ENCODE measurements at regions not wholly inside any gene's neighbourhood (a gene's known extent, or its start where the extent isn't known, plus 50 kb on each side); places are given as distances from the start of the nearest gene placed in this dataset.

DNA sequence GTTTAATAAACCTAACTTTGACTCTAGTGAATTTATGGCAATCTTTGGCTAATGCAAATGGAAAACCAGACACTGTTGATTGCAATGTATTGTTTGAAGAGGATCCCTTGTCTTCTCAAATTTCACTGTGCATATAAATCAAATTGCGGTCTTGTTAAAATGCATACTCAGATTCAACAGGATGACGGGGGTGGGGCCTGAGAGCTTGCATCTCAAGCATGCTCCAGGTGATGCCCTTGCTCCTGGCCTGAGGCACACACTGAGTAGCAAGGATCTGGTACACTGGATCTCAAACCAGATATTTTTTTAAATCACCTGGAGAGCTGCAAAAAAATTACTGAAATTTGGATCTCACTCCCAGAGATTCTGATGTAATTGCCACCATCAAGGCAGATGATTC, 463.7 kb downstream of the DNAH5 start:
- no peak for DNase-seq (ENCODE audit: low read depth in 4 of 4, low spot score in 2 of 4)

DNA sequence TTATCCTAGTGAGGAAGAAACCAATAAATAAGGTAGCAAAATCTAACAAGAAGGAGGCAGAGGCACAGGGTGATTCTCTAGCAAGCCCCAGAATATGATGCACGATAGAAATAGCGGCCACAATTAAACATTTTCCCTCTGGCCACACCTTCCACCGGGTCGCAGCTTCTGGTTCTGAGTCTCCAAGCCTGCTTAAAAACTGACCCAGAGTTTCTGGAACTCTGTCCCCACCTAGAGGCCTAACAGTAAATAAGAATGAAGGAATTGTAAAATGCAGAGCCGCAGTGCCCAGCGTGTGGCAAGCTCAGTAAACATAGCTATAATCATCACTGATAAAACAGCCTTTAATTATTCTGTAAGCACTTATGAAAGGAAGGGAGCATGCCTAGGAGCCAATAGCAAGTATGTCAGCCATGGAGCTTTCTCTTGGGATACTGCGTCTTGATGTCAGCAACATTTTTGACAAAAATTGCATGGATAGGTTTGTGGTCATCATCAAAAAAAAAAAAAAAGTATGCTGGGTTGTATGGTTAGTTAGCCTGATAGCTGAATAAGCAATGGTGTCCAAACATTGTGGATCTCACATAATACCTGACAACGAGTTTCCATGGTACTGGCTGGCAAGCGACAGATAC, 465.5 kb downstream of the DNAH5 start:
- peak in 2 of 4 donors; percentile 11 to 24 for DNase-seq (ENCODE audit: low read depth in 4 of 4, low spot score in 2 of 4)

DNA sequence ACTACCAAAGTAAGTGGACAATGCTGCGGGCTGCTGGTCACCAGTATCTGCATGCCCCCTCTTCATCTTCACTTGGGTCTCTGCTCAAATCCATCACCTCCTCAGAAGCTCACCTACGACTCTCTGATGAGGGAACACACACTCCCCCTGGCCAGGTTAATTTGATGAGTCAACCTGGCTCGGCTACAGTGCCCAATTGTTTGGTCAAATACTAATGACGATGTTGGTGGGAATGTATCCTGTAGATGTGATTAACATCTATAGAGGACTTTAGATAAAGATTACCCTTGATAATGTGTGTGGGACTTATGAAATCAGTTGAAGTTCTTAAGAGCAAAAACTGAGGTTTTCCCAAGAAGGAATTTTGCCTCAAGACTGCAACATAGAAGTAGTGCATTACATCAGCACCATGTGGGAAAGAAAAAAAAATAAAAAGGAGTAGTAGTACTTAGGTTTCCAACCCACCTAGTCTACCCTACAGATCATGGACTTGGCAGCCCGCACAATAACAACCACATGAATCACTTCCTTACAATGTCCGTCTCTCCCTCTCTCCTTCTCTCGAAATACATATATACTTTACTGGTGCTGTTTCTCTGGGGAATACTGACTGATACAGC, 467.3 kb downstream of the DNAH5 start:
- no peak for DNase-seq (ENCODE audit: low read depth in 4 of 4, low spot score in 2 of 4)

DNA sequence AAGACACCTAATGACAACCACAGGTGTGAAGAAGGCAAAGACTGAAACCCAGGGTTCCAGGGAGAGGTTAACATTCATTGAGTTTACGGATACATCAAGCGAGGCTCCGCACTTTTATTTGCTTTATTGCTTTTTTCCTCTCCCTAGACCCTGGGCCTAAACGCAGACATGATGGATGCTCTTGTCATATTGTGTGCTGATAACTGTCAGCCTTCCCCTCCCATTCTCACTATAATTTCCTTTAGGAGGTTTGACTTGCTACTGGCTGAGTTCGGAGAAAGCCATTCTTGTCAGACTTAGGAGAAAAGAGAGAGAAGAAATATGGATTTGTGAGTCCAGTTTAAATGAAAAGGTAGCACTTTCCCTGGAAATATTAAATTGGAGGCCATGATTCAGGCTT, 471.6 kb downstream of the DNAH5 start:
- DNase-seq (ENCODE audit: low read depth in 4 of 4, low spot score in 2 of 4): no peak

DNA sequence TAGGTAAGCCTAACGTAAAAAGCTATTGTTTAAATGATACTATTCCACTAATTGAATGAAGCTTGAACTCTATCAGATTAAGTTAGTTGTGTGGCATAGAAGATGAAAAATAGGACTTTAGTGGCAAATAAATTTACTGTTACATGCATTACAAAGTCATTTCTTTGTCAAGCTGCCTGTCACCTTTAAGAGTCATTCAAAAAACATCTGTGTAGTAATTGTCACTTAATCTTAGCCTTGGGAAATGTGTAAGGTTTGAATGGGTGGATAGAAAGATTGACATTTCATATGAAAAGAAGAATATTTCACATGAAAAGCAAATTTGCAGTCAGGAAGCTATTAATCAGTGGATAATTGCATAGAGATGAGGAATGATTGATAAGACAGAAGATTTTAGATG, 473.5 kb downstream of the DNAH5 start:
- no peak for DNase-seq (ENCODE audit: low read depth in 4 of 4, low spot score in 2 of 4)

DNA sequence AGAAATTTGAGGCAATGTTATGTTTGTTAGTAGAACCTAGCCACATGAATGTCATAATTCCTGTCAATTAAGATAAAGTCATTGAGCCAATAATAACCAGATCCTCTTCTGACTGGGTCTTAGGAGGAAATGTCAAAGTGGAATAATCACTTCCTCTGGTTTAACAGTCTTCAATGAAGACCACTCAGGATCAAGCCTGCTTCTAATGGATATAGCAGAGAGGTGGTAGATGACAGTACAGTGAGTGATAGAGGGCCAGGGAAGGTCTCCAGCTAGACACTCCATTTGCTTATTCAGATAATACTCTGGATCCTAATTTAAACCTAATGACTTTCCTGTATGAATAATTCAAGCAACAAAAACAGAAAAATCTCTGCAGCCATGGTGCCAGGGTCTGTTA, 474.2 kb downstream of the DNAH5 start:
- no peak for DNase-seq (ENCODE audit: low read depth in 4 of 4, low spot score in 2 of 4)

DNA sequence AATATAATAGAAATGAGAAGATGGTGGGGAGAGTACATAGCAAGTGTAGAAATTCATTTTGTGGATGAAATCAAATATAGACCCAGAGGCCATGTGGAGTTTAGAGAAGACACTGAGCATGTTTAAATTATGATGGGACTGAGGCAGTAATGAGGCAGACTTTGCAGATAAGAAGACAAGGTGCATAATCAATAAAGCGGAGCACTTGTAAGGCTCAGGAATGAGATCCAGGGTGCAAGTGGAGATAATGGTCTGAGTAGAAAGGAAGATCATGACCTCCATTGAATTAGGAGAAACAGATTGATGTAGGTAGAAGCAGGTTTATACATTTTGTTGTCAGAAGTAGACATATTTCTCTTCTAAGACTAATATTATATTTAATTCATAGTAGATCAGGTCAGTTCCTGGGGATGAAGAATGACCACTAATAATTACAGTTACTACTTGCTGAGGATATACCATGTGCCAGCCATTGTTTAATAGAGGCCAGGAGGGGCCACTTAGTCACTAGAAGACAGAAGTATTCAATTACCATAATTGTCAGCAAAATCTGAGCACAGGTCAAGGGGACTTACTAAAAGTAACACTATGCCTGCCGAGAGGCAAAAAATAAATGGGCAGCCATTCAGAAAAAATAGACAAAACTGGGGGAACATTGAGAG, 479.8 kb downstream of the DNAH5 start:
- no peak for DNase-seq (ENCODE audit: low read depth in 4 of 4, low spot score in 2 of 4)

DNA sequence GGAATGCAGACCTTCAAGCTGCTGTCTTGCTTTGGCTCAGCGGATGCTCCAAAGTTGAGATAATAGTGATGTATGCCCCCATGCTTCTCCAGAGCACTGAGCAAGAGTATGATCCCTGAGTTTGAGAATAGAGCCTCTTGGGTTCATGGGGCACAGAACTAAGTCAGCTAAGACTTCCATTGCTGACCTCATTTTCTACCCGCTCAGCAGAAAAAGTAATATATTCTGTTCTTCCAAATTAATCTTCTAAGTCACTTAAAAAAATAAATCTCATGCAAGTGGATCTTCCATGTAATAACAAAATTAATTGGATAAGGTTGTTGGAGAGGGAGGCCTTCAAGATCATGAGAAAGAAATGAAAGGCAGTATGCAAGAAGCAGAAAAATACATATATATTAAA, 483.9 kb downstream of the DNAH5 start:
- no peak for DNase-seq (ENCODE audit: low read depth in 4 of 4, low spot score in 2 of 4)

DNA sequence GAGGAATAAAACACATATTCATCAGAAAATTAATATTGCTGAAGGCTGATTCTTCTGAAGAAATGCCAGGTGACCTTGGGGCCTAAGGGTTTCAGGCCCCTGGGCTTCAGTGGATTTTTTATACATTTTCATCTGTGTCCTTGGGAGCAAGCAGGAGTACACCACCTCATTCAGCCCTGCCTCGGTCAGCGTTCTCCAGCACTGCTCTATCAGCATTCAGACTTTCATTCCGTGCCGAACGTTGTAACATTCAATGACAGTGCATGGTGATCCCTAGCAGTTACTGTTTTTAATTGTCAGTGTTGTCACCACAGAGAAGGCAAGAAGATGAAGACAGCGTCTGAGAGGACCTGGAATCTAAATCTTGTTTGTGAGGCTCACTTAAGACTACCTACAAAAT, 490.4 kb downstream of the DNAH5 start:
- no peak for DNase-seq (ENCODE audit: low read depth in 4 of 4, low spot score in 2 of 4)

DNA sequence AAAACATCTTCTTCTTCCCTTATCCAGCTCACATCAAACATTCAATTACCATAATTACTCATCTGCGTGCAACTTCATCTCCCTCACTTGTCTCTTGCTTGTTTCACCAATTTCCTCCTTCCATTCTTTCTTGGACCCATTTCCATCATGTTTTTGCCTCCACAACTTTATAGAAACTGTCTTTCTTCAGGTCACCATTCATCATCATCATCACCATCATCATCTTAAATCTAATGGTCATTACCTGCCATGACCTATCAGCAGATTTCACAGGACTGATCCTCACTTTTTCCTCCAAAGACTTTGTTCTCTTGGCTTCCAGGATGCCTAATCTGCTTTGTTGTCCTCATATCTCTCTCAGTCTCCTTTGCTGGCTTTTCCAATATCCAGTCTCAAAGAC, 495.6 kb downstream of the DNAH5 start:
- DNase-seq (ENCODE audit: low read depth in 4 of 4, low spot score in 2 of 4): no peak

DNA sequence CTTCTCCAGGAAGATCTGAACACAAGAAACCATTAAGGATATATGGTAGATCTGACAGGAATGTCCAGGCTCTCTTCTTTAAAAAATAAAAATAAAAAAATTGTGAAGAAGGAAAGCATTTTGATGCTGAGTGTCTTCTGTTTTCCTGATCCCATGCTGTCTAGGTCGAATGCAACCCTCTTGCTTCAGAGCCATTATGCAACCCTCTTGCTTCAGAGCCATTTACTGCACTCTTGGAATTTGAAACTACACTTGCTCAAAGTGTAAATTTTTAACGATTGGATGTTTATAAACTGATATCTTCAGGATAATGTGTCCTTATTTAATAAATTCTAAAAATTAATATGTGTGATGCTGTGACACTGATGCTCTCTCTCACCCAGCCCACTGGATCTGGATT, 505.1 kb downstream of the DNAH5 start:
- no peak for DNase-seq (ENCODE audit: low read depth in 4 of 4, low spot score in 2 of 4)

DNA sequence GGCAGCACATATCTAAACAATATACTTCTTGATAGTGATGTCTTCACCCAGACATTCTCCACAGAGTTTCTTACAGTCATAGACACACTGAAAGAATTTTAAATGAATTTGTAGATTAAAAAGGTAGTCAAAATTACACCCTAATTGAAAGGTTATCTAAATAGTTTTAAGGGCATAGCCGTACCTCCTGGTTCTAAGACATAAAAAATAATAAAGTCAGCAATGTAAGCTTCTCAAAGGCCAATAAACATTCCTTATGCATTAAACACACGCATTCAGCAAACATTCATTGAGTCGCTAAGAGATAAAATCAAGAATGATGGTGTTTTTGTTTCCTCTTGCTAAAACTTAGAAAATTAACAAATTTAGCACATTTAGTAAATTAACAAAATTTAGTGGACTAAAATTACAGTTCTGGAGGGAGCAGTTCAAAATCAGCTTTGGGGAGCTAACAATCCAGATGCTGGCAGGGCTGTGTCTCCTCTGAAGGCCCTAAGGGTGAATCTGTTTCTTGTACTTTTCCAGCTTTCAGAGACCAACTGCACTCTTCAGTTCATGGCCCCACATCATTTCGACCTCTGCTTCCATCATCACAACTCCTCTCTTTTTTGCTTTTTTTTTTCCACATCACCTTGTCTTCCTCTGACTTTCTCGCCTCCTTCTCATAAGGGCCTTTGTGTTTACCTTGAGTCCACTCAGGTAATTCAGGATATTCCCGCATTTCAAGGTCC, 516.5 kb downstream of the DNAH5 start:
- no peak for DNase-seq (ENCODE audit: low read depth in 4 of 4, low spot score in 2 of 4)

DNA sequence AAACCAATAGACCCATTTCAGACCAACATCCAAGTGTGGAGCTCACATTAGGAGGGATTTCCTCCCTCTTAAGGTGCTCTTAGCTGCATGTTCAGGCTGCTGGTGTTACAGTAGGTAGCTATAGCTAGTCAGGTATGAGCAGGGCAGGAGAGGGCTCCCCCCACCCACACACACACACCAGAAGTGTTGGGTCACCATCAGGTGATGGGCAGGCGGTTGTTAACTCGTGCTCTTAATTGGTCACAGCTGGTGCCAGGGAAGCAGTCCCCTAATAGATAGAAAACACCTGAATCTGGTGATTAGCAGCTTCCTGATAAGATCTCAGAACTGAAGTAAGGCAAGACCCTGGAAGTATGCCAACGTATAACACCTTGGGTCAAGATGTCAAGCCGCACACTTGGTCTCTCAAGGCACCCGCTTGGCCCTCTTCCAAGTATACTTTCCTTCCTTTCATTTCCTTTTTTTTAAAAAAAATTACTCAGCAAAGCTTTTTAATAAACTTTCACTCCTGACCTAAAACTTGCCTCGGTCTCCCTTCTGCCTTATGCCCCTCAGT, 532.4 kb downstream of the DNAH5 start:
- DNase-seq (ENCODE audit: low read depth in 4 of 4, low spot score in 2 of 4): no peak

DNA sequence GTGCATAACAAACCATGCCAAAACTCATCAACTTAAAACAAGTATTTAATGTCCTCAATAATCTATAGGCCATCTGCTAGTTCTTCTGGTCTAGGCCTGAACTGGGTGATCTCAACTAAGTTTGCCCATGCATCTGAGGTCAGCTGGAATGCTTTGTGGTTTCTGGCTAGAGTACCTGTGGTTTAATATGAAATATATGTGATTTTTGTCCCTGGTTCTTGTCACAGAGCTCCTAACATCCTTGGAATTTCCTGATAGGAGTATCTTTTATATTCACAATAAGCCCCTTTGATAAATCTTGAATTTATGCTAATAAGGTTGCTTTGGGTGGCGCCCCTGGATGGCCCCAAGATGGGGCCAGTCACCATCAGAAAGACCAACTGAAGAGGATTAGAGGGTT, 535.9 kb downstream of the DNAH5 start:
- no peak for DNase-seq (ENCODE audit: low read depth in 4 of 4, low spot score in 2 of 4)

DNA sequence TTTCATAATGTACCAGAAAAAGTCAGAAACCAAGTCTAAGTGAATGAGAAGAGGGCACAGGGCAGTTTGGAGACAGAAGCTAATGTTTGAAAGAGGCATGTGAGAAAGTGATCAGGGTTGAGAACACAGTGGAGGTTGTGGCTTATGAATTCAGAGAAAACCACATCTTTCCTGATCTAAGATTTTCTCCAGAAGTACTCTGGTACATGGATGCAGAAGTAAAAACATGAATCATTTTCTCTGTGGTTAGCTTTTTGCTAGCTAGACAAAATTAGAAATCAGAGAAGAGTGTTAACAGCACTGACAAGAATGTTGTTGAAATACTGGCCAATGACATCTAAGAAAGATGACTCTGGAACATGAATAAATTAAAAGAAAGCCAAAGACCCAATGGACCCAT, 541.1 kb downstream of the DNAH5 start:
- DNase-seq (ENCODE audit: low read depth in 4 of 4, low spot score in 2 of 4): no peak

DNA sequence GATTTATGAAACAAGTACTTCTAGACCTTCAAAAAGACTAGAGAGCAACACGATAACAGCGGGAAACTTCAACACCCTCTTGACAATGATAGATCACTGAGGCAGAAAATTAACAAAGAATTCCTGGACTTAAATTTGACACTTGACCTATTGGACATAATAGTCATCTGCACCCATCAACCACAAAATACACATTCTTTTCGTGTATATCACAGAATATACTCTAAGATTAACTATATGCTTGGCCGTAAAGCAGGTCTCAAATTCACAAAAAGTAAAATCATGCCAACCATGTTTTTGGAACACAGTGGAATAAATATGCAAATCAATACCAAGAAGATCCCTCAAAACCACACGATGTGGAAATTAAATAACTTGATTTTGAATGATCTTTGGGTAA, 559.4 kb downstream of the DNAH5 start:
- no peak for DNase-seq (ENCODE audit: low read depth in 4 of 4, low spot score in 2 of 4)

DNA sequence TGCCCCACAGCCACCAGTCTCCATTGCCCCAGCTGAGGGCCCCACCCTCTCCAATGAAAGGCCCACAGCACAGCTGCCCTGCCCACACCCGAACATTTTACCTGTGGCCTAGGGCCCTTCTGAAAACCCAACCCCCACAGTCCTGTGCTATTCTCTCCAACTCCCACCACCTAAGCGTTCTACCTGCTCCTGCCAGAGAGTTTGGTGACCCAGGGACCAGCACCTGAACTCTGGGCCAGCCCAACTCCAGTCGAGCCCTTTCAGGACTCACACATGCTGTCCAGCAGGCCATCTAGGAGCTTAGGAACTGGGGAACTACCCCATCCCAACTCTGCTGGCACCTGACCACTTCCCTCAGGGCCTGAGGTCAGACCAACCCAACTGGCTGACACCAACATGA, 562.3 kb downstream of the DNAH5 start:
- DNase-seq (ENCODE audit: low read depth in 4 of 4, low spot score in 2 of 4): no peak

DNA sequence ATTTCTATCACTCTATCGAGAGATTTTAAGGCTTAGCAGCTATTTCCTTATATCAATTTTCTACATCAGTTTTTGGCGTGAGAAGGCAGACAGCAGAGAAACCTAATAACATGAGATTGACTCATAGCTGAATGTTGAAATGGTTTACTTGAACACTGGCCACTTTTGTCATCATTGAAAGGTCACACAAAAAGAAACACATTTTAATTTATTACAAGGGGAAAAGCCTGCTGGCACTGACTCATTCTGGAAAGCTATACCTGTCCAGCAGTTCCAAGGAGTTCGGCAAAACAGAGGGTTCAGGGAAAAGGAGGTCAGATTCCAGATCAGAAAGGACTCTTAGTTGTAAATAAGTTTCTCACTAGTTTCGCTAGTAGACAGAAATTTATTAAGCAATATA, 566.4 kb downstream of the DNAH5 start:
- DNase-seq (ENCODE audit: low read depth in 4 of 4, low spot score in 2 of 4): no peak

DNA sequence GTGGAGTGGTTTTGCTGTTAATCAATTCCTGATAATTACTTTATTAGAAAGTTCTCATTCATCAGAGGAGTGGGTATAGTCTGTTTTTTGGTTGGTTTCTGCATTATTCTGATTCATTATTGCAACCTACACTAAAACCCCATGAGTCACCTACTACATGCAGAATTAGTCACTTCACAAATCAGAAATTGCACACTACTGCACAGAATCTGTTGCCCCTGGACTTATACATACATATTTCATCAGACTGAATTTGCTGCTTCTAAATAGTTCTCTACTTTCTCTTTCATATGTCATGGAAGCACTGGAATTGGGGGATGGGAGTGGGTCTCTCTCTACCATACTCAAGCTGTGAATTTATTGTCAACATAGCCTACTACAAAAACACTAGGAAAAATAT, 585.1 kb downstream of the DNAH5 start:
- DNase-seq (ENCODE audit: low read depth in 4 of 4, low spot score in 2 of 4): no peak

DNA sequence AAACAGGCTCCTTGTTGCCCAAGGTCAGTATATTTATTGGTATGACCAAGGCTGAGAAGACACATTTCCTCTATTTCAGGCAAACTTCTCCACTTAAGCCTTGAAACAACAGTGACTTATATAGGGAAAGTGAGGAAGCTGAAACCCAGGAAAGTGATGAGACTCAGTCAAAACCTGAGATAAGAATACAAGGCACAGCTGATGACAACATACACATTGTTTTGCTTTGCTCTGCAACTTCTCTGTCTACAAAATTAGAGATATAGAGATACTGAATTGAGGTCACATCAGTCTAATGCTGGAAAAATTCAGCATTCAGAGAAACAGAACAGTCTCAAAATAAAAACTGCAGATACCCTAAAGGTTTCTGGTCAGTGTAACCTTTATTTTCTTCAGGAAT, 586.1 kb downstream of the DNAH5 start:
- no peak for DNase-seq (ENCODE audit: low read depth in 4 of 4, low spot score in 2 of 4)

DNA sequence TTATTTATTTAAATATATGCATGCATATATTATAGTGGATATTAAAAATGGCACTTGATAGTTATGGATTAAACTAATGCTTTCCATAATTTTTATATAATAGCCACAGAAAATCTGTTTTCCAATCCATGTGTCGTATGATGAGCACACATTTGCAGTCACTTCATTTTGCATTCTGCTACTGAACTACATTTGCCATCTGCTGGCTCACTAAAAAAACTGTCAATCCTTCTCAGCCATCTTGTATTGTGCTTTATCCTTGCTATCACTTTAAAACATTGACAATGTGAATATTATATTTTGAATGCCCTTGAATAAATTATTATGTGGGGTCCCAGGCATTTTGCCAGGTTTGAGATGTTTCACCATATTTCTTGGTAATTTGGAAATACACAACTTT, 586.6 kb downstream of the DNAH5 start:
- DNase-seq (ENCODE audit: low read depth in 4 of 4, low spot score in 2 of 4): no peak

Data from left renal cortex interstitium (tissue), 4 donors.